Peyer's patch (tissue), 4 donors: ENCODE measurements at regions not wholly inside any gene's neighbourhood (a gene's known extent, or its start where the extent isn't known, plus 50 kb on each side); places are given as distances from the start of the nearest gene placed in this dataset.
"Not testable (repeated sequence)": the region's sequence is repeated elsewhere in the genome, so short reads cannot be mapped to it uniquely, and the experiment has no call there.

Experiments used
- POLR2A ChIP-seq, 2 donors: fragments of 450-650 bp; IDR thresholded peaks; one replicate each; pipeline ENCODE4 v1.5.1; 2017; ENCODE audit warnings: antibody characterized with exemption in 2 of 2, mild to moderate bottlenecking in 2 of 2, moderate library complexity in 2 of 2
- TF ChIP-seq, protein P1 (sequence below), 6 experiments: fragments of 450-650 bp in 4 of 6; fragments of 200-600 bp in 2 of 6; sonication (generic) in 1 of 6; IDR thresholded peaks; one replicate each; pipeline ENCODE4 v1.5.1; 2017 to 2019; ENCODE audit warnings: antibody characterized with exemption in 6 of 6, mild to moderate bottlenecking in 3 of 6, moderate library complexity in 1 of 6

DNA sequence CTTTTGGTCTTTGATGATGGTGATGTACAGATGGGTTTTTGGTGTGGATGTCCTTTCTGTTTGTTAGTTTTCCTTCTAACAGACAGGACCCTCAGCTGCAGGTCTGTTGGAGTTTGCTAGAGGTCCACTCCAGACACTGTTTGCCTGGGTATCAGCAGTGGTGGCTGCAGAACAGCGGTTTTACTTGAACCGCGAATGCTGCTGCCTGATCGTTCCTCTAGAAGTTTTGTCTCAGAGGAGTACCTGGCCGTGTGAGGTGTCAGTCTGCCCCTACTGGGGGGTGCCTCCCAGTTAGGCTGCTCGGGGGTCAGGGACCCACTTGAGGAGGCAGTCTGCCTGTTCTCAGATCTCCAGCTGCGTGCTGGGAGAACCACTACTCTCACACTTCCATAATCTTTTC lies 125.0 kb downstream of the GOLGA6L6 start:
- TF ChIP-seq POLR2A (IDR thresholded peaks at IDR 0.05) = not testable (repeated sequence)
- TF ChIP-seq, protein P1, sequence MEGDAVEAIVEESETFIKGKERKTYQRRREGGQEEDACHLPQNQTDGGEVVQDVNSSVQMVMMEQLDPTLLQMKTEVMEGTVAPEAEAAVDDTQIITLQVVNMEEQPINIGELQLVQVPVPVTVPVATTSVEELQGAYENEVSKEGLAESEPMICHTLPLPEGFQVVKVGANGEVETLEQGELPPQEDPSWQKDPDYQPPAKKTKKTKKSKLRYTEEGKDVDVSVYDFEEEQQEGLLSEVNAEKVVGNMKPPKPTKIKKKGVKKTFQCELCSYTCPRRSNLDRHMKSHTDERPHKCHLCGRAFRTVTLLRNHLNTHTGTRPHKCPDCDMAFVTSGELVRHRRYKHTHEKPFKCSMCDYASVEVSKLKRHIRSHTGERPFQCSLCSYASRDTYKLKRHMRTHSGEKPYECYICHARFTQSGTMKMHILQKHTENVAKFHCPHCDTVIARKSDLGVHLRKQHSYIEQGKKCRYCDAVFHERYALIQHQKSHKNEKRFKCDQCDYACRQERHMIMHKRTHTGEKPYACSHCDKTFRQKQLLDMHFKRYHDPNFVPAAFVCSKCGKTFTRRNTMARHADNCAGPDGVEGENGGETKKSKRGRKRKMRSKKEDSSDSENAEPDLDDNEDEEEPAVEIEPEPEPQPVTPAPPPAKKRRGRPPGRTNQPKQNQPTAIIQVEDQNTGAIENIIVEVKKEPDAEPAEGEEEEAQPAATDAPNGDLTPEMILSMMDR (IDR thresholded peaks at IDR 0.05) = not testable (repeated sequence)
